Endothelial cell of umbilical vein (primary cell): ENCODE measurements at regions not wholly inside any gene's neighbourhood (a gene's known extent, or its start where the extent isn't known, plus 50 kb on each side); places are given as distances from the start of the nearest gene placed in this dataset.
"Not testable (repeated sequence)": the region's sequence is repeated elsewhere in the genome, so short reads cannot be mapped to it uniquely, and the experiment has no call there.

ENCODE experiments used
- BruUV-seq: library from RNA; stranded (reverse); fragments of 400-500 nt; replicated peaks from 2 replicates; lab custom pipeline; 2021; lab: Mats Ljungman, UMichigan
- CTCF ChIA-PET: fragments of 300-600, 350-600 bp; sonication (Branson Sonifier 250); formaldehyde crosslinking; loops from one replicate; lab custom pipeline; 2021; ENCODE audit warnings: antibody characterized with exemption, inconsistent platforms; lab: Charles Lee
- POLR2A ChIA-PET: fragments of 300-600, 350-600 bp; sonication (Branson Sonifier 250); formaldehyde crosslinking; loops from one replicate; lab custom pipeline; 2021; ENCODE audit warnings: antibody characterized with exemption, inconsistent platforms; lab: Charles Lee
- DNase-seq: peaks from one replicate; pipeline ENCODE4 v3.0.0-alpha.2; 2011; ENCODE audit warnings: low read depth, low spot score
- FAIRE-seq: peaks from 2 replicates; lab custom pipeline; 2011; peaks lifted over from hg19 to GRCh38; lab: Jason Lieb, UNC
- H2AFZ ChIP-seq: 2 replicates; pipeline ENCODE4 v1.6.0; 2012; ENCODE audit warnings: low read depth, low read length, control low read depth, inconsistent platforms
- H3K27ac ChIP-seq: 2 replicates; pipeline ENCODE4 v1.5.1; 2011; ENCODE audit warnings: low read depth, mild to moderate bottlenecking, control low read depth, low read length, moderate library complexity; ENCODE audit not compliant: insufficient read depth
- H3K27me3 ChIP-seq, 2 experiments: 2 replicates each; pipeline versions ENCODE4 v1.6.0 to v1.6.1; 2011; ENCODE audit warnings: low read length in 2 of 2, mixed read lengths in 1 of 2; ENCODE audit not compliant: control insufficient read depth in 2 of 2, insufficient read depth in 2 of 2
- H3K36me3 ChIP-seq, 2 experiments: 2 replicates in 1 of 2; 3 replicates in 1 of 2; pipeline ENCODE4 v1.5.1; 2011; ENCODE audit warnings: low read length in 2 of 2, mild to moderate bottlenecking in 1 of 2, moderate library complexity in 1 of 2; ENCODE audit not compliant: control insufficient read depth in 2 of 2, insufficient read depth in 2 of 2; ENCODE audit errors: extremely low read depth in 1 of 2
- H3K4me1 ChIP-seq: 3 replicates; pipeline ENCODE4 v1.5.1; 2011; ENCODE audit warnings: mild to moderate bottlenecking, low read length; ENCODE audit not compliant: control insufficient read depth, insufficient read depth; ENCODE audit errors: extremely low read depth
- H3K4me2 ChIP-seq: 2 replicates; pipeline ENCODE4 v1.6.1; 2011; ENCODE audit warnings: low read length, control low read depth, mixed read lengths; ENCODE audit not compliant: insufficient read depth
- H3K4me3 ChIP-seq, 3 experiments: fragments of 200-600 bp in 1 of 3; sonication (generic), shearing (Covaris generic) in 1 of 3; replicated peaks in 1 of 3; 2 replicates each; pipeline ENCODE4 v1.5.1; 2011 to 2016; ENCODE audit warnings: control low read depth in 3 of 3, low read length in 3 of 3, mild to moderate bottlenecking in 2 of 3, inconsistent platforms in 1 of 3, low read depth in 1 of 3, moderate library complexity in 1 of 3; ENCODE audit not compliant: insufficient read depth in 1 of 3
- H3K79me2 ChIP-seq: 2 replicates; pipeline ENCODE4 v1.6.0; 2012; ENCODE audit warnings: low read length, inconsistent platforms; ENCODE audit not compliant: control insufficient read depth, insufficient read depth
- H3K9ac ChIP-seq: replicated peaks from 2 replicates; pipeline ENCODE3; 2011; ENCODE audit warnings: low read length, control low read depth; ENCODE audit not compliant: insufficient read depth; ENCODE audit errors: extremely low read depth
- H3K9me1 ChIP-seq: replicated peaks from 3 replicates; pipeline ENCODE4 v1.6.0; 2011; ENCODE audit warnings: mild to moderate bottlenecking, low read length; ENCODE audit not compliant: control insufficient read depth, insufficient read depth; ENCODE audit errors: extremely low read depth
- H3K9me3 ChIP-seq: replicated peaks from 2 replicates; pipeline ENCODE4 v1.5.1; 2012; ENCODE audit warnings: low read length, inconsistent platforms; ENCODE audit not compliant: control insufficient read depth, insufficient read depth
- H4K20me1 ChIP-seq: replicated peaks from 2 replicates; pipeline ENCODE3; 2011; ENCODE audit warnings: mild to moderate bottlenecking, low read length; ENCODE audit not compliant: control insufficient read depth, insufficient read depth; ENCODE audit errors: extremely low read depth
- EZH2 ChIP-seq: IDR thresholded peaks from 2 replicates; pipeline ENCODE4 v1.6.1; 2012; ENCODE audit warnings: borderline replicate concordance, low read depth, mild to moderate bottlenecking, moderate library complexity, low read length, inconsistent platforms; ENCODE audit not compliant: severe bottlenecking
- FOS ChIP-seq: IDR thresholded peaks from 2 replicates; pipeline ENCODE4 v1.6.1; 2011; ENCODE audit warnings: mild to moderate bottlenecking, low read length, moderate library complexity, borderline replicate concordance; ENCODE audit not compliant: insufficient read depth
- GATA2 ChIP-seq: IDR thresholded peaks from 2 replicates; pipeline ENCODE4 v1.7.0; 2011; ENCODE audit warnings: low read depth, mild to moderate bottlenecking, moderate library complexity, mixed read lengths, low read length; ENCODE audit not compliant: insufficient read length, insufficient read depth
- JUN ChIP-seq: IDR thresholded peaks from 2 replicates; pipeline ENCODE4 v1.6.1; 2011; ENCODE audit warnings: borderline replicate concordance, low read depth; ENCODE audit not compliant: insufficient read length, insufficient read depth
- MYC ChIP-seq: IDR thresholded peaks from one replicate; pipeline ENCODE4 v1.6.1; 2011; ENCODE audit warnings: mild to moderate bottlenecking, low read depth, low read length
- POLR2A ChIP-seq: IDR thresholded peaks from 2 replicates; pipeline ENCODE4 v1.6.1; 2012; ENCODE audit warnings: low read depth, mild to moderate bottlenecking, control low read depth, low read length
- POLR2AphosphoS5 ChIP-seq: IDR thresholded peaks from 2 replicates; pipeline ENCODE4 v1.6.1; 2012; ENCODE audit warnings: low read depth, mild to moderate bottlenecking, control low read depth, low read length, moderate library complexity; ENCODE audit not compliant: insufficient read depth
- dilution Hi-C: fragments of 300-500 bp; cut with MboI; formaldehyde crosslinking; loops from one replicate; pipeline ENCODE4 v1.15.0; 2019; ENCODE audit warnings: low sequenced_read_pairs; ENCODE audit not compliant: extremely low pct_ligation_motif_present
- intact Hi-C: fragments of 100-400 bp; cut with micrococcal nuclease; formaldehyde crosslinking; loops from one replicate; pipeline ENCODE4 v1.10.0; 2022
- TF ChIP-seq, protein P1 (sequence below): IDR thresholded peaks from 2 replicates; pipeline ENCODE4 v1.6.1; 2011; ENCODE audit not compliant: insufficient read depth, insufficient read length
- TF ChIP-seq, protein P2 (sequence below), 2 donors: IDR thresholded peaks; 1 replicate in 1 of 2; 2 replicates in 1 of 2; pipeline ENCODE4 v1.5.1; 2011; ENCODE audit warnings: low read length in 2 of 2, mild to moderate bottlenecking in 2 of 2, moderate library complexity in 2 of 2, control low read depth in 1 of 2, inconsistent platforms in 1 of 2, low read depth in 1 of 2; ENCODE audit not compliant: insufficient read depth in 1 of 2; ENCODE audit errors: extremely low read depth in 1 of 2

GRCh38 chr4:151851354-151851753, 90.5 kb upstream of the GATB start:
- FAIRE-seq (no peak), DNase-seq (no peak)
- dilution Hi-C loops (no loop called here), intact Hi-C loops (no loop called here)
- H3K4me2 ChIP-seq: no peak overlapping the region
- H3K9ac ChIP-seq: no peak overlapping the region
- no peaks in the 10 kb centered on the region for H3K4me1 ChIP-seq
- CTCF ChIA-PET: no interaction called here
- H3K36me3 ChIP-seq: no peaks in the 10 kb centered on the region
- no peaks in the 10 kb centered on the region for H3K9me1 ChIP-seq
- H3K4me3 ChIP-seq: no peak overlapping the region
- H3K79me2 ChIP-seq: no peaks in the 10 kb centered on the region
- no peaks in the 10 kb centered on the region for H4K20me1 ChIP-seq
- no peak for TF ChIP-seq JUN
- no peak for TF ChIP-seq EZH2
- no peak for TF ChIP-seq FOS
- no peak for TF ChIP-seq MYC
- H3K27me3 ChIP-seq: peaks cover 0 to 7% of the 10 kb centered on the region in 2 experiments
- no TSS peak for BruUV-seq
- POLR2A ChIA-PET: no interaction called here
- H3K9me3 ChIP-seq: no peaks in the 10 kb centered on the region
- no peak overlapping the region for H2AFZ ChIP-seq
- H3K27ac ChIP-seq: no peak overlapping the region

DNA sequence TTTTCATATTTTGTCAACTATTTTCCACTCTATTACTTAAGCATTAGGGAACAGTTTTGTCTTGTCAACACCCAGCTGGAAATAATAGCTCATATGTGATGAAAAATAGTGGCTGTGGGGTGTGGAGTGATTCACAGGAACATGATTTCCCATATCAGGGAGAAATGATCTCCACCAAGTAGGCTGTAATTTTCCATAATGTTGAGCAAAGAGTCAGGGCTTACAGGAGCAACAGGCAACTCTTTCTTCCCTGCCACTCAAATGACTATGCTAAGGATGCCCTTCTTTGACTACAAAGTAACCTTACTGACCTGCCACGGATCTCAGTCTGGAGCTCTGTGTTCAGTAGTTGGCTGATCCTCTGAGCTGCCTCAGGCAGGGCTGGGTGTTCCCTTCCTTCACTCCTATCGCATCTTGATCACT, 90.0 kb upstream of the GATB start:
- TF ChIP-seq, protein P1, sequence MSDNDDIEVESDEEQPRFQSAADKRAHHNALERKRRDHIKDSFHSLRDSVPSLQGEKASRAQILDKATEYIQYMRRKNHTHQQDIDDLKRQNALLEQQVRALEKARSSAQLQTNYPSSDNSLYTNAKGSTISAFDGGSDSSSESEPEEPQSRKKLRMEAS: no peak
- no peak for TF ChIP-seq POLR2A
- TF ChIP-seq JUN: no peak
- TF ChIP-seq, protein P2, sequence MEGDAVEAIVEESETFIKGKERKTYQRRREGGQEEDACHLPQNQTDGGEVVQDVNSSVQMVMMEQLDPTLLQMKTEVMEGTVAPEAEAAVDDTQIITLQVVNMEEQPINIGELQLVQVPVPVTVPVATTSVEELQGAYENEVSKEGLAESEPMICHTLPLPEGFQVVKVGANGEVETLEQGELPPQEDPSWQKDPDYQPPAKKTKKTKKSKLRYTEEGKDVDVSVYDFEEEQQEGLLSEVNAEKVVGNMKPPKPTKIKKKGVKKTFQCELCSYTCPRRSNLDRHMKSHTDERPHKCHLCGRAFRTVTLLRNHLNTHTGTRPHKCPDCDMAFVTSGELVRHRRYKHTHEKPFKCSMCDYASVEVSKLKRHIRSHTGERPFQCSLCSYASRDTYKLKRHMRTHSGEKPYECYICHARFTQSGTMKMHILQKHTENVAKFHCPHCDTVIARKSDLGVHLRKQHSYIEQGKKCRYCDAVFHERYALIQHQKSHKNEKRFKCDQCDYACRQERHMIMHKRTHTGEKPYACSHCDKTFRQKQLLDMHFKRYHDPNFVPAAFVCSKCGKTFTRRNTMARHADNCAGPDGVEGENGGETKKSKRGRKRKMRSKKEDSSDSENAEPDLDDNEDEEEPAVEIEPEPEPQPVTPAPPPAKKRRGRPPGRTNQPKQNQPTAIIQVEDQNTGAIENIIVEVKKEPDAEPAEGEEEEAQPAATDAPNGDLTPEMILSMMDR (IDR thresholded peaks at IDR 0.05; ENCODE audit: extremely low read depth in 1 of 2, insufficient read depth in 1 of 2, low read depth in 1 of 2, low read length in 2 of 2): no peak
- no peak for TF ChIP-seq FOS
- no peak for TF ChIP-seq EZH2
- TF ChIP-seq MYC: no peak
- no peak for TF ChIP-seq GATA2
- no peak for TF ChIP-seq POLR2AphosphoS5
- Histone ChIP-seq H3K4me1 (no peaks in the 10 kb centered on the region), H3K27me3 (peaks cover 0 to 7% of the 10 kb centered on the region in 2 experiments), H2AFZ (no peak overlapping the region), H3K27ac (no peak overlapping the region), H3K36me3 (no peaks in the 10 kb centered on the region), H3K9ac (no peak overlapping the region), H4K20me1 (no peaks in the 10 kb centered on the region), H3K4me2 (no peak overlapping the region), H3K9me1 (no peaks in the 10 kb centered on the region), H3K9me3 (no peaks in the 10 kb centered on the region), H3K4me3 (no peak overlapping the region), H3K79me2 (no peaks in the 10 kb centered on the region)
- intact Hi-C loops: no loop called here
- ChIA-PET CTCF (interaction anchor here (1.1 kb wide), 1 partner anchor 49 kb away, joined by 4 read pairs; no protein-coding TSS in a partner anchor), POLR2A (no interaction called here)
- dilution Hi-C loops: no loop called here
- FAIRE-seq (no peak), DNase-seq (no peak)
- BruUV-seq: no TSS peak

GRCh38 chr4:151845551-151845950, 84.7 kb upstream of the GATB start:
- H4K20me1 ChIP-seq, FAIRE-seq, H3K4me3 ChIP-seq, CTCF ChIA-PET, H3K79me2 ChIP-seq, H3K9me1 ChIP-seq, dilution Hi-C loops, H3K4me2 ChIP-seq, H3K27ac ChIP-seq, H3K27me3 ChIP-seq, H3K9ac ChIP-seq, BruUV-seq, H3K9me3 ChIP-seq, H3K36me3 ChIP-seq, POLR2A ChIA-PET, H3K4me1 ChIP-seq, intact Hi-C loops, DNase-seq, H2AFZ ChIP-seq: not testable (repeated sequence)
